NCI-H187 (cell line): ENCODE measurements at regions not wholly inside any gene's neighbourhood (a gene's known extent, or its start where the extent isn't known, plus 50 kb on each side); places are given as distances from the start of the nearest gene placed in this dataset.
"Not testable (repeated sequence)": the region's sequence is repeated elsewhere in the genome, so short reads cannot be mapped to it uniquely, and the experiment has no call there.

Experiments used
- DNase-seq, 2 experiments: peaks; one replicate each; lab custom pipeline; 2025; lab: John Stamatoyannopoulos, UW

GRCh38 chr6:74579794-74580193 lies 626.1 kb downstream of the COL12A1 start:
- no peak for DNase-seq

- DNase-seq, result no peak
These were observed 626.8 kb downstream of the COL12A1 start for GRCh38 chr6:74579047-74579446.

- DNase-seq, result no peak
These were observed 627.5 kb downstream of the COL12A1 start for GRCh38 chr6:74578339-74578738.

GRCh38 chr6:74577619-74578018 lies 628.2 kb downstream of the COL12A1 start:
- no peak for DNase-seq

GRCh38 chr6:74574794-74575193 lies 631.1 kb downstream of the COL12A1 start:
- no peak for DNase-seq

- DNase-seq, result no peak
These were observed 632.2 kb downstream of the COL12A1 start for GRCh38 chr6:74573613-74574012.

GRCh38 chr6:74570044-74570443 lies 635.8 kb downstream of the COL12A1 start:
- no peak for DNase-seq

GRCh38 chr6:74568861-74569260 lies 637.0 kb downstream of the COL12A1 start:
- DNase-seq, result no peak

GRCh38 chr6:74567923-74568290 lies 637.9 kb downstream of the COL12A1 start:
- DNase-seq, result not testable (repeated sequence)

- no peak for DNase-seq
These were observed 638.5 kb downstream of the COL12A1 start for GRCh38 chr6:74567281-74567922.

- DNase-seq, result no peak
These were observed 648.6 kb downstream of the COL12A1 start for GRCh38 chr6:74557236-74557635.

- DNase-seq, result no peak
These were observed 651.8 kb downstream of the COL12A1 start for GRCh38 chr6:74554041-74554440.

GRCh38 chr6:74551896-74552295 lies 654.0 kb downstream of the COL12A1 start:
- DNase-seq, result no peak

- DNase-seq, result no peak
These were observed 655.0 kb downstream of the COL12A1 start for GRCh38 chr6:74550821-74551220.

- no peak for DNase-seq
These were observed 656.1 kb downstream of the COL12A1 start for GRCh38 chr6:74549746-74550145.

- DNase-seq, result no peak
These were observed 671.2 kb downstream of the COL12A1 start for GRCh38 chr6:74534465-74535211.

GRCh38 chr6:74519163-74519562 lies 686.7 kb downstream of the COL12A1 start:
- no peak for DNase-seq

GRCh38 chr6:74518035-74518434 lies 687.8 kb downstream of the COL12A1 start:
- no peak for DNase-seq

- DNase-seq, result no peak
These were observed 695.0 kb downstream of the COL12A1 start for GRCh38 chr6:74510878-74511277.

GRCh38 chr6:74507649-74508048 lies 698.2 kb downstream of the COL12A1 start:
- DNase-seq, result no peak

- DNase-seq, result no peak
These were observed 700.5 kb downstream of the COL12A1 start for GRCh38 chr6:74505391-74505790.

- DNase-seq, result no peak
These were observed 700.9 kb downstream of the COL12A1 start for GRCh38 chr6:74504941-74505340.

- no peak for DNase-seq
These were observed 713.3 kb downstream of the COL12A1 start for GRCh38 chr6:74492587-74492986.
